Right lobe of liver (tissue), 4 donors: ENCODE measurements at regions not wholly inside any gene's neighbourhood (a gene's known extent, or its start where the extent isn't known, plus 50 kb on each side); places are given as distances from the start of the nearest gene placed in this dataset.

Source experiments
- CTCF ChIP-seq, 4 donors: fragments of 200-600 bp in 3 of 4; fragments of 450-650 bp in 1 of 4; IDR thresholded peaks; one replicate each; pipeline versions ENCODE4 v1.5.1 to v1.8.0; 2016 to 2022; ENCODE audit warnings: antibody characterized with exemption in 4 of 4, mild to moderate bottlenecking in 2 of 4
- POLR2A ChIP-seq: fragments of 450-650 bp; IDR thresholded peaks from one replicate; pipeline ENCODE4 v1.6.1; 2017; ENCODE audit warnings: antibody characterized with exemption, mild to moderate bottlenecking
- donor health status: DM: no; HTN: no; CAD: no.
- donor health status: DM: no; HTN: no; CAD: no.
- donor health status: DM: no; HTN: yes; CAD: no.

GRCh38 chr9:115923410-115923809, 230.2 kb upstream of the PAPPA start:
- TF ChIP-seq CTCF (IDR thresholded peaks at IDR 0.05) (no peak), POLR2A (no peak)
